SK-N-MC (cell line): ENCODE measurements at regions not wholly inside any gene's neighbourhood (a gene's known extent, or its start where the extent isn't known, plus 50 kb on each side); places are given as distances from the start of the nearest gene placed in this dataset.

Experiments used
- DNase-seq: peaks from one replicate; pipeline ENCODE4 v3.0.0-alpha.2; 2011; ENCODE audit warnings: low read depth, low spot score
- H3K27ac ChIP-seq: fragments of 200-600 bp; sonication (generic); 2 replicates; pipeline ENCODE4 v1.5.1; 2016; ENCODE audit warnings: mixed run types
- H3K36me3 ChIP-seq: fragments of 200-600 bp; sonication (generic); 2 replicates; pipeline ENCODE4 v1.6.1; 2017; ENCODE audit warnings: antibody characterized with exemption, low read length, mixed read lengths; ENCODE audit not compliant: insufficient read depth
- H3K4me3 ChIP-seq: fragments of 200-600 bp; sonication (generic); 2 replicates; pipeline ENCODE4 v1.5.1; 2016
- H3K9ac ChIP-seq: fragments of 200-600 bp; sonication (generic); 2 replicates; pipeline ENCODE4 v1.8.0; 2017; ENCODE audit warnings: mixed run types, mixed read lengths; ENCODE audit not compliant: insufficient read length
- H3K9me3 ChIP-seq: fragments of 200-600 bp; sonication (generic); 2 replicates; pipeline ENCODE4 v1.6.1; 2017; ENCODE audit warnings: low read depth, mild to moderate bottlenecking, antibody characterized with exemption, low read length, moderate library complexity, mixed read lengths
- EZH2 ChIP-seq: fragments of 200-600 bp; sonication (generic); IDR thresholded peaks from one replicate; pipeline ENCODE4 v1.6.1; 2017; ENCODE audit warnings: antibody characterized with exemption
- FOXP2 ChIP-seq: optimal IDR thresholded peaks from 2 replicates; pipeline ENCODE3; 2011; ENCODE audit warnings: mild to moderate bottlenecking, moderate library complexity; ENCODE audit not compliant: insufficient read depth; ENCODE audit errors: extremely low read length, control extremely low read depth
- POLR2AphosphoS5 ChIP-seq: IDR thresholded peaks from 2 replicates; pipeline ENCODE4 v1.6.1; 2012; ENCODE audit warnings: mild to moderate bottlenecking, low read depth, low read length, borderline replicate concordance

- Histone ChIP-seq H3K36me3 (no peaks in the 10 kb centered on the region), H3K9me3 (no peaks in the 10 kb centered on the region), H3K4me3 (no peak overlapping the region), H3K9ac (no peak overlapping the region), H3K27ac (no peak overlapping the region)
- no peak for TF ChIP-seq EZH2
- no peak for TF ChIP-seq FOXP2
- TF ChIP-seq POLR2AphosphoS5 = no peak
- DNase-seq = no peak
These were observed 72.6 kb upstream of the COX10 start for GRCh38 chr17:13996748-13997147.

GRCh38 chr17:14004927-14005620 is 64.2 kb upstream of the COX10 start:
- no peak for DNase-seq
- TF ChIP-seq EZH2 (no peak), POLR2AphosphoS5 (no peak)
- Histone ChIP-seq H3K27ac (no peak overlapping the region), H3K9ac (no peak overlapping the region), H3K9me3 (no peaks in the 10 kb centered on the region), H3K36me3 (no peaks in the 10 kb centered on the region), H3K4me3 (no peak overlapping the region)

GRCh38 chr17:14006249-14006942 is 62.9 kb upstream of the COX10 start:
- no peaks in the 10 kb centered on the region for H3K36me3 ChIP-seq
- no peak overlapping the region for H3K27ac ChIP-seq
- TF ChIP-seq EZH2 = no peak
- no peak for TF ChIP-seq FOXP2
- TF ChIP-seq POLR2AphosphoS5 = no peak
- DNase-seq = no peak
- no peak overlapping the region for H3K4me3 ChIP-seq
- H3K9me3 ChIP-seq = no peaks in the 10 kb centered on the region
- no peak overlapping the region for H3K9ac ChIP-seq

GRCh38 chr17:14007951-14008350 is 61.4 kb upstream of the COX10 start:
- Histone ChIP-seq H3K9ac (no peak overlapping the region), H3K36me3 (no peaks in the 10 kb centered on the region), H3K9me3 (no peaks in the 10 kb centered on the region), H3K4me3 (no peak overlapping the region), H3K27ac (no peak overlapping the region)
- TF ChIP-seq POLR2AphosphoS5 (no peak), EZH2 (no peak), FOXP2 (no peak)
- no peak for DNase-seq

- Histone ChIP-seq H3K9ac (no peak overlapping the region), H3K36me3 (no peaks in the 10 kb centered on the region), H3K4me3 (no peak overlapping the region), H3K9me3 (no peaks in the 10 kb centered on the region), H3K27ac (no peak overlapping the region)
- TF ChIP-seq EZH2 = no peak
- no peak for TF ChIP-seq POLR2AphosphoS5
- no peak for TF ChIP-seq FOXP2
- no peak for DNase-seq
These were observed 58.1 kb upstream of the COX10 start for GRCh38 chr17:14011036-14011692.

GRCh38 chr17:14011740-14012405 is 57.4 kb upstream of the COX10 start:
- no peak overlapping the region for H3K4me3 ChIP-seq
- H3K36me3 ChIP-seq = no peaks in the 10 kb centered on the region
- no peak overlapping the region for H3K27ac ChIP-seq
- no peak for DNase-seq
- TF ChIP-seq EZH2 (no peak), POLR2AphosphoS5 (no peak), FOXP2 (no peak)
- H3K9me3 ChIP-seq = no peaks in the 10 kb centered on the region
- no peak overlapping the region for H3K9ac ChIP-seq

- H3K4me3 ChIP-seq = no peak overlapping the region
- no peak for DNase-seq
- TF ChIP-seq FOXP2 = no peak
- TF ChIP-seq POLR2AphosphoS5 = no peak
- TF ChIP-seq EZH2 = no peak
- H3K9me3 ChIP-seq = no peaks in the 10 kb centered on the region
- H3K36me3 ChIP-seq = no peaks in the 10 kb centered on the region
- H3K9ac ChIP-seq = no peak overlapping the region
- no peak overlapping the region for H3K27ac ChIP-seq
These were observed 54.6 kb upstream of the COX10 start for GRCh38 chr17:14014657-14015056.

GRCh38 chr17:14015271-14015670 is 54.0 kb upstream of the COX10 start:
- H3K27ac ChIP-seq = no peak overlapping the region
- H3K4me3 ChIP-seq = no peak overlapping the region
- H3K36me3 ChIP-seq = no peaks in the 10 kb centered on the region
- no peak for TF ChIP-seq FOXP2
- TF ChIP-seq EZH2 = no peak
- no peak for TF ChIP-seq POLR2AphosphoS5
- no peak overlapping the region for H3K9ac ChIP-seq
- no peak for DNase-seq
- H3K9me3 ChIP-seq = no peaks in the 10 kb centered on the region
